H9 (cell line): ENCODE measurements at regions not wholly inside any gene's neighbourhood (a gene's known extent, or its start where the extent isn't known, plus 50 kb on each side); places are given as distances from the start of the nearest gene placed in this dataset.

ENCODE experiments used
- DNase-seq: peaks from one replicate; pipeline ENCODE4 v3.0.0-alpha.2; 2017
- H2AFZ ChIP-seq: one replicate; pipeline ENCODE4 v1.6.1; 2013; ENCODE audit warnings: mild to moderate bottlenecking, low read length, control low read depth, moderate library complexity
- H2AK5ac ChIP-seq: 2 replicates; pipeline ENCODE4 v1.6.1; 2013; ENCODE audit warnings: low read length, control low read depth, mixed read lengths; ENCODE audit not compliant: insufficient read length
- H2BK120ac ChIP-seq: one replicate; pipeline ENCODE4 v1.6.1; 2013; ENCODE audit warnings: low read depth, mild to moderate bottlenecking, low read length, control low read depth, inconsistent platforms; ENCODE audit not compliant: poor library complexity, severe bottlenecking
- H2BK12ac ChIP-seq: 2 replicates; pipeline ENCODE4 v1.6.1; 2013; ENCODE audit warnings: low read length, control low read depth, mixed read lengths, low read depth; ENCODE audit not compliant: insufficient read length
- H2BK15ac ChIP-seq: 2 replicates; pipeline ENCODE4 v1.6.1; 2013; ENCODE audit warnings: low read depth, low read length, control low read depth
- H2BK20ac ChIP-seq: one replicate; pipeline ENCODE4 v1.6.1; 2013; ENCODE audit warnings: low read depth, mild to moderate bottlenecking, low read length, control low read depth, inconsistent platforms; ENCODE audit not compliant: poor library complexity, severe bottlenecking
- H2BK5ac ChIP-seq: 2 replicates; pipeline ENCODE4 v1.6.1; 2013; ENCODE audit warnings: low read length, control low read depth, mixed read lengths; ENCODE audit not compliant: insufficient read length
- H3K14ac ChIP-seq: 2 replicates; pipeline ENCODE4 v1.6.1; 2013; ENCODE audit warnings: low read length, control low read depth; ENCODE audit not compliant: insufficient read depth
- H3K18ac ChIP-seq: 2 replicates; pipeline ENCODE4 v1.6.1; 2013; ENCODE audit warnings: low read depth, mild to moderate bottlenecking, mixed read lengths, low read length, control low read depth; ENCODE audit not compliant: insufficient read length
- H3K23ac ChIP-seq: 2 replicates; pipeline ENCODE4 v1.6.1; 2013; ENCODE audit warnings: low read length, control low read depth, mixed read lengths, low read depth; ENCODE audit not compliant: insufficient read length
- H3K23me2 ChIP-seq: 2 replicates; pipeline ENCODE4 v1.6.1; 2013; ENCODE audit warnings: low read depth, mild to moderate bottlenecking, mixed read lengths, low read length, control low read depth; ENCODE audit not compliant: insufficient read length, poor library complexity, severe bottlenecking
- H3K27ac ChIP-seq: 2 replicates; pipeline ENCODE4 v1.5.1; 2013; ENCODE audit warnings: low read length, control low read depth, mixed read lengths, low read depth; ENCODE audit not compliant: insufficient read length
- H3K27me3 ChIP-seq: 2 replicates; pipeline ENCODE4 v1.6.1; 2013; ENCODE audit warnings: low read length, control low read depth, inconsistent platforms; ENCODE audit not compliant: insufficient read depth
- H3K4ac ChIP-seq: 2 replicates; pipeline ENCODE4 v1.6.1; 2013; ENCODE audit warnings: low read depth, mild to moderate bottlenecking, control low read depth, inconsistent platforms, low read length, moderate library complexity
- H3K4me1 ChIP-seq: 2 replicates; pipeline ENCODE4 v1.6.1; 2013; ENCODE audit warnings: low read length, control low read depth, inconsistent platforms; ENCODE audit not compliant: insufficient read depth
- H3K4me2 ChIP-seq: 2 replicates; pipeline ENCODE4 v1.6.1; 2013; ENCODE audit warnings: low read length, control low read depth, mixed read lengths; ENCODE audit not compliant: insufficient read length, insufficient read depth
- H3K56ac ChIP-seq: 2 replicates; pipeline ENCODE4 v1.6.1; 2013; ENCODE audit warnings: low read depth, mild to moderate bottlenecking, mixed read lengths, low read length, control low read depth; ENCODE audit not compliant: insufficient read length
- H3K79me1 ChIP-seq: 2 replicates; pipeline ENCODE4 v1.6.1; 2013; ENCODE audit warnings: low read depth, mild to moderate bottlenecking, moderate library complexity, low read length, control low read depth, inconsistent platforms; ENCODE audit not compliant: insufficient read depth, poor library complexity, severe bottlenecking
- H3K79me2 ChIP-seq: 2 replicates; pipeline ENCODE4 v1.6.1; 2013; ENCODE audit warnings: low read length, control low read depth, inconsistent platforms; ENCODE audit not compliant: insufficient read depth
- H3K9ac ChIP-seq: 2 replicates; pipeline ENCODE4 v1.6.1; 2013; ENCODE audit warnings: low read length, control low read depth, mixed read lengths; ENCODE audit not compliant: insufficient read length; ENCODE audit errors: extremely low read depth
- H3K9me3 ChIP-seq: one replicate; pipeline ENCODE4 v1.6.1; 2013; ENCODE audit warnings: low read depth, low read length, inconsistent platforms; ENCODE audit not compliant: control insufficient read depth
- H3T11ph ChIP-seq: one replicate; pipeline ENCODE4 v1.6.1; 2013; ENCODE audit warnings: mild to moderate bottlenecking, low read length, control low read depth, inconsistent platforms
- H4K20me1 ChIP-seq: one replicate; pipeline ENCODE4 v1.6.1; 2013; ENCODE audit not compliant: control insufficient read depth, insufficient read length, insufficient read depth
- H4K5ac ChIP-seq: 2 replicates; pipeline ENCODE4 v1.6.1; 2013; ENCODE audit warnings: low read depth, mild to moderate bottlenecking, mixed read lengths, low read length, control low read depth; ENCODE audit not compliant: insufficient read length
- H4K8ac ChIP-seq: replicated peaks from 2 replicates; pipeline ENCODE4 v1.6.1; 2013; ENCODE audit warnings: low read length, control low read depth, mixed read lengths, low read depth; ENCODE audit not compliant: insufficient read length
- H4K91ac ChIP-seq: 2 replicates; pipeline ENCODE4 v1.6.1; 2013; ENCODE audit warnings: low read depth, mild to moderate bottlenecking, moderate library complexity, mixed read lengths, low read length, control low read depth; ENCODE audit not compliant: insufficient read length
- H3K27ac Mint-ChIP-seq, 3 experiments: 2 replicates in 2 of 3; 3 replicates in 1 of 3; pipeline ENCODE4 v1.8.0; 2020 to 2021; ENCODE audit warnings: mixed read lengths in 3 of 3, mild to moderate bottlenecking in 1 of 3, moderate library complexity in 1 of 3
- H3K27me3 Mint-ChIP-seq: 2 replicates; pipeline ENCODE4 v1.8.0; 2021; ENCODE audit warnings: low read depth, mild to moderate bottlenecking, moderate library complexity, mixed read lengths
- H3K36me3 Mint-ChIP-seq, 3 experiments: 2 replicates in 2 of 3; 3 replicates in 1 of 3; pipeline ENCODE4 v1.8.0; 2020 to 2021; ENCODE audit warnings: low read depth in 3 of 3, mixed read lengths in 3 of 3; ENCODE audit not compliant: insufficient read depth in 1 of 3
- H3K4me1 Mint-ChIP-seq, 2 experiments: 2 replicates each; pipeline ENCODE4 v1.8.0; 2020; ENCODE audit warnings: mixed read lengths in 2 of 2
- H3K4me3 Mint-ChIP-seq, 2 experiments: 2 replicates in 1 of 2; 3 replicates in 1 of 2; pipeline ENCODE4 v1.8.0; 2020 to 2021; ENCODE audit warnings: mild to moderate bottlenecking in 2 of 2, mixed read lengths in 2 of 2, moderate library complexity in 1 of 2
- H3K9me3 Mint-ChIP-seq, 2 experiments: 2 replicates in 1 of 2; 3 replicates in 1 of 2; pipeline ENCODE4 v1.8.0; 2020; ENCODE audit warnings: mild to moderate bottlenecking in 2 of 2, mixed read lengths in 2 of 2, moderate library complexity in 1 of 2
- CTCF ChIP-seq: fragments of 200-600 bp; sonication (generic); conservative IDR thresholded peaks from 3 replicates; pipeline ENCODE4 v1.8.0; 2021; ENCODE audit warnings: antibody characterized with exemption, mild to moderate bottlenecking
- WGBS: extraction: QIAGEN DNeasy Blood & Tissue Kit; methylation state at CpG from one replicate; pipeline ENCODE4 v1.1.7; 2013; ENCODE audit warnings: missing lambda C conversion rate, low lambda C conversion rate, mixed read lengths; ENCODE audit not compliant: insufficient read length; ENCODE audit errors: extremely low coverage; 5-methylcytosine and 5-hydroxymethylcytosine counted together

DNA sequence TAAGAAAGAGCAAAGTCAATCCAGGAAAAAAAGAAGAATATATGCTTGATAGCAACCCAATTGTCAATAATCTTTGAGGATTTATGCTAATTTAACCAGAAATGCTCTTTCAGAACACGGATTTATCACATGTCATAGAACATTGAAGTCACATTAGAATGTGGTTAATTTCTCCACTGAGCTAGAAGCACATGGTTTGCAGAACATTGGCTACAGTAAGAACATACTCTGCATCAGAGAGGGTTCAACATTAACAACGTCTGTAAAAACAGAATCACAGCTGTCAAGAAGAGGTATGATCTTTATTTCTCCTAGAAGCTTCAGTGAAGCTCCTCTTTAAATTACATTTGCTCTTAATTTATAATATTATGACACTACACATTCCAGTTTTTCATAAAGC is 619.7 kb upstream of the AGTR1 start:
- no peaks in the 10 kb centered on the region for H3K4me1 ChIP-seq
- no peak overlapping the region for H4K8ac ChIP-seq
- H4K91ac ChIP-seq, result no peak overlapping the region
- no peak overlapping the region for H3K18ac ChIP-seq
- H4K5ac ChIP-seq, result no peak overlapping the region
- Mint-ChIP-seq H3K27ac (no peak overlapping the region), H3K4me1 (peaks cover 6 to 8% of the 10 kb centered on the region in 2 experiments; a peak in 3 of 4 replicates), H3K4me3 (no peak overlapping the region), H3K27me3 (no peaks in the 10 kb centered on the region), H3K9me3 (no peaks in the 10 kb centered on the region), H3K36me3 (no peaks in the 10 kb centered on the region)
- no peak overlapping the region for H2AFZ ChIP-seq
- H3K4me2 ChIP-seq, result no peak overlapping the region
- no peaks in the 10 kb centered on the region for H4K20me1 ChIP-seq
- no peak overlapping the region for H3K9ac ChIP-seq
- no peaks in the 10 kb centered on the region for H3K79me2 ChIP-seq
- DNase-seq, result no peak
- H3K23me2 ChIP-seq, result no peaks in the 10 kb centered on the region
- WGBS, result no CpG with 5 or more reads among the region's 2 CpGs
- H2BK120ac ChIP-seq, result no peak overlapping the region
- H3T11ph ChIP-seq, result no peak overlapping the region
- H3K14ac ChIP-seq, result no peak overlapping the region
- no peak overlapping the region for H3K27ac ChIP-seq
- no peak overlapping the region for H2BK20ac ChIP-seq
- no peak overlapping the region for H2BK15ac ChIP-seq
- no peaks in the 10 kb centered on the region for H3K27me3 ChIP-seq
- H2BK5ac ChIP-seq, result no peak overlapping the region
- H2BK12ac ChIP-seq, result no peak overlapping the region
- no peaks in the 10 kb centered on the region for H3K9me3 ChIP-seq
- no peaks in the 10 kb centered on the region for H3K79me1 ChIP-seq
- H3K56ac ChIP-seq, result no peak overlapping the region
- no peak overlapping the region for H2AK5ac ChIP-seq
- H3K23ac ChIP-seq, result no peak overlapping the region
- no peak for TF ChIP-seq CTCF
- H3K4ac ChIP-seq, result no peak overlapping the region
